UCSD-AML1 (cell line): ENCODE measurements at regions not wholly inside any gene's neighbourhood (a gene's known extent, or its start where the extent isn't known, plus 50 kb on each side); places are given as distances from the start of the nearest gene placed in this dataset.
A peak's percentile ranks its signal among the peaks of the same experiment; 100 is the strongest.

Source experiments
- DNase-seq: peaks from one replicate; lab custom pipeline; 2025; ENCODE audit not compliant: unreplicated experiment; lab: John Stamatoyannopoulos, UW

DNA sequence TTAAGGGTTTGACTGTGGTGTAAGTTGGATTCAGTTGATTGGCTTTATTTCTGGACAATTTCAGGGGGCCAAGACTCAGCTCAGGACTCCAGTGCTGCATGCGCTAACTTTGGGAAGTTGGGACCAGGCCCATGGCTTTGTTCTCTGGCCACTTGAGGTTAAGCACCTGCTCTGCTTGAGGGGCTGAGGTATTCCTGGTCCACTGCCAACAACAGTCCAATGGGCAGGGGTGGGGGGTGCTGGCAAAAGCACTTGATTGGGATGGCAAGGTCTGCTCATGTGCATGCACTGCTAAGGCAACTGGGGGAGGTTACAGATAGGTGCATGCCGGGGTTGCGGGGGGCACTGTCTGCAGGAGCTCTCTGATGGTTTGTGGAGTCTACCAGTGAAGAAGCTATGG lies 52.6 kb upstream of the ASB17 start:
- no peak for DNase-seq

DNA sequence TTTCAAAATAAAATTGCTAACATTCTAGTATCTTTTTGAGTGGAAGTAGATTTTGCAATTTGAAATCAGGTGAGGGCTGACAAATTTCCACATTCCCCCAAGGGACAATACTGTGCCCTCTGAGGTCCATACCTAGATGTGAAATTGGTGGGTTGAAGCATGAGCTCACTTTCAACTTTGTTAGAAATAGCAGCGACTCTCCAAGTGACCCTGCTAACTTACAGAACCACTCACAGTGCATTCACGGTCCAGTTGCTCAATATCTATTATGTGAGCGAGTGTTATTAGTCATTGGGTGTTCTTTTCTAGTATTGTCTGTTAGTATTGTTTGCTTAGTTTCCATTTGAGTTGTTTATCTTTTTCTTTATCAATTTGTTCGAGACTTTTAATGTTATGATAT lies 53.6 kb upstream of the ASB17 start:
- DNase-seq: no peak

DNA sequence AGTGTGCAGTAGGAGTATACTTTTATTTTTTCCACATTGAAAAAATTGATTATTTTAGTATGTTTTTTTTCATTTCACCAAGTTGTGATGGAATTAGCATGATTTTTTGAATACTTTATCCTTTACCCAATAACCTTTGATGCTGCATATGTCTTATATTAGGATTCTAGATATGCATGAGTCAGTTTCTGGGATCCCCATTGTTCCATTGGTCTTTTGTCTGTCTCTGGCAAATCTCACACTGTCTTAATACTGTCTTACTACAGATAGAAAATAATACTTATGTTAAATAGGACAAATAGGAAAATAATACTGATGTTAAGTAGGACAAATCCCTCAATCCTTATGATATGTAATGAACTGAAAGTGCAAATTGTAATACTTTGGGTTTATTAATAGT lies 54.3 kb upstream of the ASB17 start:
- no peak for DNase-seq

DNA sequence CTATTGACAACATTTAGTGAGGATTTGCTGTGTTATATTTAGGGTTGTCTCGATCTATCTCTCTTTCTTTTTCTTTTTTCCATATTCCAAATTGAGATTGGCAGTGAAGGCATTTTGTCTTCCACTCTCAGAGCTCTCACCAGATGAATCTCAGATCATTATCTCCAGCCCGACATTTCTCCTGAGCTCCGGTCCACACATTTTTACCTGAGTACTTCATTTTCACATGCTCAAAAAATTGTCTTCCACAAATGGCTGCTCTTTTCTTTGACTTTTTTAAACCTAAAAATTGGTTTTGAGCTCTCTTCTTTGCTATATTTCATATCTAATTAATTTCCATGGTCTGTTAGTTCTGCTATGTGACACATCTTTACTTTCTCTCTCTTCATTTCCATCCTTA lies 56.9 kb upstream of the ASB17 start:
- no peak for DNase-seq

DNA sequence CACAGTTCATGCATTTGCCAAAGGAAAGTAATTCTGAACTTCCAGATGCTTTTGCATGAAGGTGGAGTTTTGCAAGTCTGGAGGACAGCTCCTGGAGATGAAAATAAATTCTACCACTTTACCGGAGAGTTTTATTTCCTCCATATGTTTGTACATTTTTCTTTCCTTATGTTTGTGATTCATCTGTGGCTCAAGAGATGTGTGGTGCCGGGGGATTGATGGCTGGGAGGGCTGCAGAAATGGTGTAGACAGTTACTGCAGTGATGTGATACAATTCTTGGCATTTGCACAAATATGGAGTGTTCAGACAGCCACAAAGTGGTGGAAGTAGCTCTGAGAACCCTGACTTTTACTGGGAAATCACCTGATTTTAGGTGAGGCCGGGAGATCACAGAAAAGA lies 58.5 kb upstream of the ASB17 start:
- no peak for DNase-seq

DNA sequence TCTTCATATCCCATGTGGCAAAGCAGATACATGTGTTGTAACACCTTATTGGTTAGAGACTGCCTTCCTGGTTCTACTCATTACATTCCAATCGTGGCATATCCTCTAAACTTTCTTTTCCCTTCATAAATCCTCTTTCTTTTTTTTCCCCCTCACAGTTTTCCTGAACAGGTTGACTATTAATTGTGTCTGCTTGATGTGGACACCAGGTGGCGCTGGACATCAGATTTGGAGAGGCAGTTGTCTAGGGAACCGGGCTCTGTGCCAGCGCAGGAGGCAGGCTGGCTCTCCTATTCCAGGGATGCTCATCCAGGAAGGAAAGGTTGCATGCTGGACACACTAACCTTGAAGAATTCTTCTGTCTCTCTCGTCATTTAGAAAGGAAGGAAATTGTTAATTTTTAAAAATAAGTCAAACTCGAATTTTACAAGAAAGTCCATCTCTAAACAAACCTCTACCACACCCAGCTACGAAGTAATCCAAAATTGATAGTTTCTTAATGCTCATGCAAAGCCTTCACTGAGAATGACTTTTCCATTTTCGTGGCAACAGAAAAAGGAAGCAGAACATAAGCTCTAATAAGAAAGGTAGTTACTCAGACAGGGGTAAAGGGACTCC lies 59.4 kb upstream of the ASB17 start:
- peak; percentile 52 for DNase-seq

DNA sequence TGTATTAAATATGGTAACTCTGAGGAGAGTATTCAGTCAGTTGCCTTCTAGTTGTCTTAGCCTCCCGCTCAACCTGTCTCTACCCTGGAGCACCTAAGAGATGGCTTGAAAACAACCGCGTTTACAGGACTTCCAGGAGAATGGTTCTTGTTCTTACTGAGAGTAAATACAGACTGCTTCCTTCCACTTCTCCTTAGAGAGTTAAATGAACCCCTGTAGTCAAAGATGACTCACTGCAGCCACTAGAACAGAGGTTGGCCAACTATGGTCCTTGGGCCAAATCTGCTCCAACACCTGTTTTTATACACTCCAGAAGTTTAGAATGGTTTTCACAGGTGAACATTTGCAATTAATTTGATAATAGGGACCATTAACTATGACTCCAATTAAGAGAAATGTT lies 60.1 kb upstream of the ASB17 start:
- no peak for DNase-seq

DNA sequence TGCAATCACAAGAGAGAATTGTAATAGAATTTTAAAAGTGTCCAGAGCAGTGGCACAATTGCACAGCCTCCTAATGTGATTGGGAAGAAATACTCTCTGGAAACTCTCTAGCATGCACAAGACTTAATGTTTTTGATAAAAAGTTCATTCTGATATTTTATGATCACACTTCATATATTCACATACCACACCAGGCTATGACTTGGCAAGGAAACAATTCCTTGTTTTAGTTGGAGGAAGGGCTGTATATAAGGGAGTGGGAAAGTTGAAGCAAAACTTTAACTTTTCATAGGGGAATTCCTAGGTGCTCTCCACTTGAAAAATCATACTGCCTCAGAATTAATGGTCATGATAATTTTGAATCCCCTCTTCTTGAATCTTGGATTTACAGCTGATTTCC lies 61.5 kb upstream of the ASB17 start:
- DNase-seq: no peak

DNA sequence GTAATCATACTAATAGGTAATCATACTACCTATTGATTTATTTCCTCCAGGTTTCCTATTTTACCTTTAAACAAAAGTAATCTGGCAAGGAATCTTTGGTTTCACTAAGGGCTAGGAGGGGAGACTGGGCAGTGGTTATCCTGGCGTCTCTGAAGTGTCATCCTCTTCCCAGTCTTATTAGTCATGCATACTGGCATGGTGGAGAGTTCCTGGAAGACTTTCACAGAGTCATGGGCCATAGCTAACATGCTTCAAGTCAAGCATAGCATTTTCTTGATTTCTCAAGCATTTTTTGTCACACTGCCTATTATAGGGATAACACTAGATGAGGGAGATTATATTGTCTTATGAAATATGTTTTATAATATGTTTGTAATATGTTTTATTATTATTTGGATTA lies 64.0 kb upstream of the ASB17 start:
- no peak for DNase-seq

DNA sequence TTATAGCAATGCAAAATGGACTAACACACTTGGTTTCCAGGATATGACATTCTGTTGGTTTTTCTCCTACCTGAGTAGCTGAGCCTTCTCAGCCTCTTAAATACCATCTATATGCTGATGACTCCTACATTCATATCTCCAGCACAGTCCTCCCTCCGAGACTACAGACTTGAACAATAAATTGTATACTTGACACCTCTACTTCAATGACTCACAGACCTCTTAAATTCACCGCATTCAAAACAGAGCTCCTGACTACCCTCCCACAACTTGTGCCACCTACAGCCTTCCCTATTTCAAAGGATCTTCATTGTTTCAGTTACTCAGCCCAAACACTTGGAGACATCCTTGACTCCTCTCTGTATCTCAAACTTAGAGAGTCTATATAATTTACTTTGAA lies 66.8 kb upstream of the ASB17 start:
- DNase-seq: no peak

DNA sequence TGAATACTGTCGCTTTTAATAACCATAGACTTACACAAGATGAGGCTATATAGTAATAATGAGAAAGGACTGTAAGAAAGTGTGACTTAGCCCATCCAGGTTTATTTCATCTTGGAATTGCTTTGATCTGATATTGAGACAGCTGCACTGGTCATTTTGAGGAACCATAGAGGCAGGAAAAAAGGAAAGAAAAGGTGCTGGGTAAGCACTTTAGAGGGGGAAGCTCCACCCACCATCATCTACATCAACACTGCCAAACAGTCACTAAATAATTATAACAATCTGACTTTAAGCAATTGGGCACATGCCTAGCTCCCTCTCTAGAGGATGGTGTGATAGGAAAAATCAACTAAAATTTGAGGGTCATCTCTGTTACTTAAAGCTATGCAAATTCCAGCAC lies 70.6 kb upstream of the ST6GALNAC3 start:
- no peak for DNase-seq

DNA sequence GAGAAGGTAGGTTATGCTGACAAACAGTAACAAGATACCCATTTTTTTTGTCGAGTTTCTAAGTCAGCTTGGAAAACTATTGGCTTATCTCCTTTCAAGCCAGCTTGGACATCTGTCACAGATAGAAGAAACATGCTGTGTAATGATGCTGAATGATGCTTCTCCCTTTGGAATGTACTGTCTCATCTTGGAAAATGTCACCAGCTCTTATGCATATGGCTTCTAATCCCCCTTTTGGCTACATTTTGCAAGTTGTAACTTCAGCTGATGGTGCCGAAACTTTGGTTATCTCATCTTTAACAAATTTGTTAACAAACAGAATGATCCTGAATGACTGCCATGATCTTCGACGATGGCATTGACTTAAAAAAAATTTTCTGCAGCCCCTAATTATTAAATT lies 68.8 kb upstream of the ST6GALNAC3 start:
- no peak for DNase-seq

DNA sequence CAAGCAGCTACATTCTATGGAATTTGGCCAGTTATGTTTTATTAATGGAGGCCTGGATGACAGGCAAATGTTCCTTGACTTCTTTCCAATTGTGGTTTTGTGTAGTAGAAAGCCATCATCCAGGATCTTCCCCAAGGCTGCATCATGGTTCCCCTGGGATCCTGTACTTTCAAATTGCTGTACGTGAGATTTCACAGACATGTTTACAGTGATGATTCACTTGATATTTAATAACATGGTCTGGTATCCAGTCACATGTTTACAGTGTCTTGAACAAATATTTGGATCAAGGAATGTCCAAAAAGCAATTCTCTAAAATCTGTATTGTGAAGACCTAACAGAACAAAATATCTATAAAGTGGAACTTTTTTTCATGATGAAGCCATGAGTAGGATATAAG lies 68.3 kb upstream of the ST6GALNAC3 start:
- no peak for DNase-seq

DNA sequence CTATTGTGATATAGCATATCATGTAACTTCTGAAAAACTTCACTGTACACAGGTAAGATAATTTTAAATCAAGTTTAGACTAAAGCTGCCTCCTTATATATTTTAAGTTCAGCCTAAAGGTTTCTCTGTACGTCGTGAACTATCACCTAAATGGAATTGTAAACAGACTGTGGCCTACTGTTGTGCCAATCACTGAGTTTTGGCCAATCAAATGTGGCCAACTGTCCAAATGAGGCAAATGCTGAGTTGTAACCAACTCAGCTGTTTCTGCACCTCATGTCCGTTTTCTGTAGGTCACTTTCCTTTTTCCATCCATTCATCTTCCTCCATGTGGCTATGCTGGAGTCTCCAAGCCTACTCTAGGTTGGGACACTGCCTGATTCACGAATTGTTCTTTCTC lies 63.7 kb upstream of the ST6GALNAC3 start:
- no peak for DNase-seq

DNA sequence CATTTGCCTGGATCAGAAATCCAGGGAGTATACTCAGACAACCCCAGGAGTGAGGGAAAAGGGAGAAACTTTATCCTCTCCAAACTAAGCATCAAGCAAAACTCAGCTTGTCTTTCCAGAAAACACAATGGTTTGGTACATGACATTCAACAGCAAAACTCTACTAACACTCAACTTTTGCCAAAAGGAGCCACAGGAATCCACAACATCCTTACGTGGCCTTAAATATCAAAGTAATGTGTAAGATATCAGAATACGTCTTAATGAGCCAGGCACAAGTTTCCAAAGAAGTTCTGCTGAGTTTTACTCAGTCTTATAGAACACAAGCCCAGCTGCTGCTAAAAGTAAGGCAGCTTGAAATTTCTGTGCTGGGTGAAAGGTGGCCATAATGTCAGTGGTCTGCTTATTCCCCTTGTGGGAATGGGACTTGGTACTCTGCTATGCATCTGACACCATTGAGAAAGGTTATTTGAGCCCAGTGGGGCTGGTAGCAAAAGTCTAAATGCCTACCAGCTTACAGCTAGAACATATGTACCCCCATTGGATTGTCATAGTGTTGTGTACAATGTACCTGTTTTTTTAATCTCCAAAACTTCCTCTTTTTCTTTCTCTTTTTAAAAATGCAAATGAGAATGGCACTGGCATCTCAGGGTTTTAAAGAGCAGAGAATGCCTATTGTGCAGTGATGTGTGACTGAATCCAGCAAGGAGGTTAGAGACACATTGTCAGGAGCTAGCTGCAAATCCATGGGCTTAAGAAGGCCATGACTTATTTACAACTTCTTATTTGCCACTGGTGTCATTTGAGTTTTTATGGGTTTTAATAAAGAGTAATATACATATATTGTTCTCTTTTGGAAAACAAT lies 62.0 kb upstream of the ST6GALNAC3 start:
- no peak for DNase-seq

DNA sequence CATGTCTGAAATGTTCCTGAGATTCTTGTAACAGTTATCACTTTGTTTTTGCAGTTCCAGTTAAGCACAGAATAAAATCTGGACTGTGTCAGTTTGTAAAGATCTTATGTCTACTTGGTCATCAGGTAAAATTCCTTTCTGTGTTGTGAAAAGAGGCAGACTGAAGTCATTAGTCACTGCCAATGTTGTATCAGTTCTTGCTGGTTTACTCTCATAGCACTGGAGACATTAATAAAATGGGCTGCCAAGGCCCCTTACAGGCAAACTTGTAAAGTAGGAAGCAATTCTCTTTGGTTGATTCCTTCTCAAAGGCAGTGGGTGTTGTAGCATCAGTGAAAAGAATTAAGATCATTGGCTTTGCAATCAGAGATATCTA lies 61.4 kb upstream of the ST6GALNAC3 start:
- DNase-seq: no peak

DNA sequence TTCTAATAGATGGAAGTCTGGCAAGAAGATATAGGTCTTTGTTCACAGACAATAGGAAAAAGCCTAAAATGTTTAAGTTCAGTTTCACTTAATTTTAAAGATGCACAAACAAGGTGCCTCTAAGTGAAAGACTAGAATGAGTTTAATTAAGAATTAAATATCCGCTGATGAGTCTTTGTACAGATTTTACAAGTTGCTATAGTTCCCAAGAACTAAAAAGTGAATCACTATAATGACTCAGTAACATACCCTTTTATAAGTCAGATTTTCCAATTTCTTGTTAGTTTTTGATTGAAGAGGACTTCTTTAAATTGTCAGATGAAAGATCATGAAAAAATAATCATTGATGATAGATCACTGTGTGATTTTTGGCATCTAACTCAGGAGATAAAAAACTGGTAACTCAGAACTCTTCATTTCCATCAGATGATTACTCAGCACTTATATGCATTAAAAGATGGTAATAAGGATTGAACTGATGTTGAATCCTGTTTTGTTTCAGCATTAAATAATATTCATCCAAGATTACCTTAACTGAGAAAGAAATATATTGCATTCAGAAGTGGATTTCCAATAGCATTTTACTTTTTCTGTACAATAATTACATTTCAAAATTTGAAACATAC lies 59.0 kb upstream of the ST6GALNAC3 start:
- DNase-seq: no peak

DNA sequence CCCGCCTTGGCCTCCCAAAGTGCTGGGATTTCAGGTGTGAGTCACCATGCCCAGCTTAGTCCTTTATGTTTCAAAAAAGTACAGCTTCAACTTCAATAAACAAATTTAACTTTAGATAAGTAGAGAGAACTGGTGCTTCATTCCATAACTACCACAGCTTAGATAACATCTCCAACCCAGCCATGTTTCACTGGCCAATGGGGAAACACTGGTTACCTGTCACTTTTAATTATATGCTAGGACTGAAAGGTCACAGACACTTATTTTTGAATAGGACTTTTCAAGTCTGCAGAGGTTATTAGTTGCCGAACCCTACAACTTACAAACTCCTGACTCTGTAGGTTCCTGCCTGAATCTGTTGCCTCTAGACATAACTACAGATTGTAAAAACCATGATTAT lies 56.5 kb upstream of the ST6GALNAC3 start:
- no peak for DNase-seq

DNA sequence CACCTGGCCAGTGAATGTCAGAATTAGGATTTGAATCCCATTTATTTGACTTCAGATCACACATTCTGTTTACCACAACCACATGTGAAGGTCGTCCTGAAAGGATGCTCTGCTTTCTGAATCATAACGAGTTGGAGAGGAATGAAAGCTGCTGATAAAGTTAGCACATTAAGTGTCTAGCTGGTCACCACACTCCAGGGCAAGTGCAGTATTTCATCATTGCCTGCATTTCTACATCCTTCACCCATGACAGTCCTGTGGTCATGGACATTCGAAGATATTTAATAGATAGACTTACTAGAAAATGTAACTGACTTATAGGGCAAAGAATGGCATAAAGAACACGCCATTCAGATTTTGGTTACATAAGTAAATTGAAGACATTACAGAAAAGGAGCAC lies 52.7 kb upstream of the ST6GALNAC3 start:
- no peak for DNase-seq

DNA sequence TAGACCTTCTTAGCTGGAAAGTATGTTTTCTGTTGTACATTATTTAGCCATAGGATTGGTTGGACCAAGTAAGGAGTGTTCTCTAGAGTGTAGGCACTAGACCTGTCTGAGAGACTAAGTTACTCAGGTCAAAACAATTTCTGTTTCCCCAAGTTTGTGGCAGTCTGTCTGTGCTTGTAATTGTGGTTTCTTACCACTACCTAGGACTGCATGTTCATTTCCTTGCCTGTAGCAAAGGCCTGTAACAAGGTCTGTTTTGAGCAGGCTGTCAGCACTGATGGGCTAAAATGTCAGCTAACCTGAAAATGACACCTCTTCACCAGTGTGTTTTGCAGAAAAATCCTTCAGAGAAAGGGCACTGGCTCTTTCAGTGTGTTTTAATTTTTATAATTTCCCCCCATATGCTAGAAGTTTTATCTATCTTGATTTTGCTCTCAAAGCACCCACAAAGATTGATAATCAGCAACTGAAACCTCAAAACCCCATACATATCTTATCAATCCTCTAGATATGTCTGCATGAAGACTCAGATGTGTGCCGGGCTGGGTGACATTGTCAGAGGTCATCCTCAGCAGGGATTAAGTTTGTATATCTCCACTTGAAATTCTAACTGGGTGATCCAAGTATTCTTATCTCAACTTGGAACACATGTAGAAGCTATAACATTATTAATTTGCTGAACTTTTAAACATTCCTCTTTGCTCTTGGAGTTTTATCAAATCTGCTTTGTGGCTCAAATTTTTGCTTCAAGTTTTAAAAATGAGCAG lies 50.7 kb upstream of the ST6GALNAC3 start:
- no peak for DNase-seq
